ENCODE measurements at regions not wholly inside any gene's neighbourhood (a gene's known extent, or its start where the extent isn't known, plus 50 kb on each side); places are given as distances from the start of the nearest gene placed in this dataset.
"Not testable (repeated sequence)": the region's sequence is repeated elsewhere in the genome, so short reads cannot be mapped to it uniquely, and the experiment has no call there.

DNA sequence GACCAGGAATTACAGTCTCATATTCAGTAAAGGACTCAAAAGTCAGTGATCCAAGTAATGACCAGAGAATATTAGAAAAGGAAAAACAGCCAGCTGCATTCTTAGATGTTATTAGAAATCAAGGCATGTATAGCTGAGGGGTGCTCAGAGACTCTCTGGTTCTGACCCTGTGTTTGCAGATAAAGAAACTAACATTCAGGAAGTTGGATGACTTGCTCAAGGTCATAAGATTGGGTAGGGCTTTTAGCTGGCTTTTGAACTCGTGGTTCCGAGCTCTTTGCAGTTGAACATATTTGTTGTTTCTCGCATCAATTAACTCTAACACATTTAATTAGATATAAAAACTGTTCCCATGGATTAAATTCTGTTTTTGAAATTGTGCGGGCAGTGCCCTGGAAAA is 62.5 kb upstream of the ENPP6 start:
- no peak for DNase-seq

GRCh38 chr4:184279496-184280061 is 61.9 kb upstream of the ENPP6 start:
- DNase-seq = no peak

DNA sequence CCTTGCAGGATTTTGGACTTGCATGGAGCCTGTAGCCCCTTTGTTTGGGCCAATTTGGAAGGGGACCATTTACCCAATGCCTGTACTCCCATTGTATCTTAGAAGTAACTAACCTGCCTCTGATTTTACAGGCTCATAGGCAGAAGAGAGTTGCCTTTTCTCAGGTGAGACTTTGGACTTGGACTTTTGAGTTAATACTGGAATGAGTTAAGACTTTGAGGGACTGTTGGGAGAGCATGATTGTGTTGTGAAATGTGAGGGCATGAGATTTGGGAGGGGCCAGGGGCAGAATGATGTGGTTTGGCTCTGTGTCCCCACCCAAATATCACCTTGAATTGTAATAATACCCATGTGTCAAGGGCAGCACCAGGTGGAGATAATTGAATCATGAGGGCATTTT is 60.1 kb upstream of the ENPP6 start:
- DNase-seq = not testable (repeated sequence)

GRCh38 chr4:184277010-184277409 is 59.3 kb upstream of the ENPP6 start:
- DNase-seq = not testable (repeated sequence)

GRCh38 chr4:184276346-184276745 is 58.7 kb upstream of the ENPP6 start:
- DNase-seq = not testable (repeated sequence)

GRCh38 chr4:184275766-184276165 is 58.1 kb upstream of the ENPP6 start:
- DNase-seq = no peak

DNA sequence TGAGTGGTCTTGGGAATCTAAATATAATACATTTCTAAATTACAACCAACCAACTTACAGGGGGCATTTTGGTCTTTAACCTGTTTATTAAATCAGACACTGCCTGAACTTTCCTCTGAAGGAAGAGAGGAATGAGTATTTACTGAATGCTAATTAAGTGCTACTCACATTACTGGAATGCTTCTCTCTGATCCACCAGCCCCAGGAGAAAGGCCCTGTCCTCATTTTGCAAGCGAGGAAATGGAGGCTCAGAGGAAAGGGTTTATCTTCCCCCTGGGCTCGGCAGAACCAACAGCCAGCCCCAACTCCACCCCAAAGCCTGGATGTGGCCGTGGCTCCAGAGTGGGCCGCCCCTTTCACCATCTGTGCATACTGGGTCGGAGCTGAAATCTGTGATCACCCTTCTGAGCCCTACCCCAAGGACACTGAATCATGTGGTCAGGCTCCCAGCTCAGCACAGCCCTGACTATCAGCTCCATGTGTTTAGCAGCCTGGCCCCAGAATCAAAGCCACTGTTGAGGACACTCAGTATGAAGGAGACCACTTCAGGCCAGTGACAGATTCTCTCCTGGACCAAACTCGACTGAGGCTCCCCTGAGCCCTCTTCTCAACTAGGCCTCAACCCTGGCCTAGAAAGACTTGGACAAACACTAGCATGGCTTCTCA is 56.7 kb upstream of the ENPP6 start:
- no peak for DNase-seq

GRCh38 chr4:184273166-184274147 is 55.8 kb upstream of the ENPP6 start:
- no peak for DNase-seq

GRCh38 chr4:184270808-184271413 is 53.2 kb upstream of the ENPP6 start:
- DNase-seq = no peak

DNA sequence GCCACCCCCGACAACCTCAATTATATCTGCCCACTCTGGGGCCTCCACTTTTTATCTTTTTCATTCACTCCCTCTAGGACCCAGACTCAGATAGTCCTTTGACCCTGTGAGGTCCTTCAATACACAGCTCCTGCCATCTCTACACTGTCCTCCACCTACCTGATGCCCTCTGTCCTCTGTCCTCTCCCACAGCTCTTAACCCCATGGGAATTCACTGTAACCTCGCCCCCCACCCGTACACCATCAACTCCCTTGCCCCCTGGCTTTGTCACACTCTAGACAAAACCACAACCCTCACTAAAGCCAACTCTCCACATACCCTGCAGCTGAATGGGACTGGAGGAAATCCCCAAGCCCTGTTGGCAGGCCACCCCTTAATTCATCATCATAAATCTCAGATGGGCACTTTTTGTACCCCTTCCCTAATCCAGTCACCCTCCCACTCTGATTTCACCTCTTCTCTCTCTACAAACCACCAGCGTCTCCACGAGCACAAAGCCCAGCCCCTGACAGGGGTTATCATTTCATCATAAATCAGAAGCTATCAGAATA is 52.3 kb upstream of the ENPP6 start:
- no peak for DNase-seq

DNA sequence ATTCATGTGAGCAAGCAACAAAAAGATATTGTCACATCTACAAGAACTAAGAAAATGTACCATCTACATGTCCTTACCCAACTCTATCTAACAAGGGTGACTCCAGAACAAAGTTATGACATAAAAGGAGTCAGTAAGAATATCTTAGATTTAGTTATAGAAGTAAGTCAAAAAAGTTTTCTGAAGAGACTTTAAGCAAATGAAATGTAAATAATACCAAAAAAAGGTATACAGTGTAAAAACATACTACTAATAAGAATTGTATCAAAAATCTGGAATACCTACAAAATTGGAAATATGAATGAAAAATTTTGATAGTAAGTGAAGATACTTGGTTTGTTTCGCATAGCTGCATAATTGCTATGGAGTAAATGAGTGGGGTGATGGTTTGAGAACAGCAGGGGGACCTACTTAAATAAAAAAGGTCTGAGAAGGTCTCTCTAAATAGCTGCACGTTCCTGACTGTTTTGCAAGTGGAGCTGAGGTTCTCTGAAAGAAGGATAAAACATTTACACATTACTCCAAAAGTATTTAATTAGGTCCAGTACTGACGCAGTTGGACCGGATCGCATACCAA is 51.0 kb upstream of the ENPP6 start:
- DNase-seq = no peak

DNA sequence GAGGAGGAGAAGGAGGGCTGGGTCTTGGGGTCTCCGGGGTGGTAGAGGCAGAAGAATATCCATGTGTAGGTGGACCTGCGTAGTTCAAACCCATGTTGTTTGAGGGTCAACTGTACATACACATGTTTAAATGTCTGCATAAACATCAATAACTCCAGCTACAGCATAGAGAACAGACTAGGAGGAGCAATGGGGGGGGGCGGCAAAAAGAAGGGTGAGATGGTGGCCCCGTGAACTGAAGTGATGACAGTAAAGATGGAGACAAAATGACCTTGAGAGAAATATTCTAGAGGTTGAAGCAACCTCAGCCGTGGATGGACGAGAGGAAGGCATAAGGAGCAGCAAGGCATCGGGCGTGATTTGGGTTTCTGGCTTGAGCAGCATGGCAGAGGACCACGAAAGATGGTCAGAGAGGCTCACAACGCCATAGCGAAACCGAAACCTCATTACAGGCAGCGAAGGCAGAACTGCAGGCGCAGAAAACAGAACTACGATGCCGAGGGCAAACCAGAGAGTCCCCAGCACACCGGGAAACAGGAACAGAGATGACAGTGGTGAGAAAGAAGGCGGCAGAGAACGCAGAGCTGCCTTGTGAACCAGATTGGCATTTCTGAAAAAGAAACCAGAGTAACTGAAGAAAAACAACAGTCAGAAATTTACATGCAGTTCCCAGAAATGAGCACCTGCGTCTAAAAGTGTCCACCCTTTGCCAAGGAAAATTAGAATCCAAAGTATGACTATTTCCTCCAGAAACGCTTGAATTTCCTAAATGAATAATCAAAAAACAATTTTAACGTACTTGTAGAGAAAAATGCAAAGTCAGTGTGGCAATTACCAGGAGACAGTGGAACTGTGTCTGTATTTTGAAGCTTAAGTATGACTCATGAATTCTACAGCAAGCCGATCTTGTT is 50.3 kb upstream of the ENPP6 start:
- peak; percentile 70 to 78 for DNase-seq
